C4-2B (cell line): ENCODE measurements at regions not wholly inside any gene's neighbourhood (a gene's known extent, or its start where the extent isn't known, plus 50 kb on each side); places are given as distances from the start of the nearest gene placed in this dataset.

Experiments
- H3K27ac ChIP-seq: fragments of 450-650 bp; 2 replicates; pipeline ENCODE4 v1.5.1; 2017
- CTCF ChIP-seq: fragments of 450-650 bp; conservative IDR thresholded peaks from 2 replicates; pipeline ENCODE4 v1.5.1; 2017; ENCODE audit warnings: mild to moderate bottlenecking
- ZFX ChIP-seq: fragments of 450-650 bp; IDR thresholded peaks from 2 replicates; pipeline ENCODE4 v1.6.1; 2017

- TF ChIP-seq CTCF (no peak), ZFX (no peak)
- H3K27ac ChIP-seq = no peak overlapping the region
These were observed 89.2 kb upstream of the COL5A2 start for GRCh38 chr2:189268763-189269162.

GRCh38 chr2:189273734-189274133 is 94.2 kb upstream of the COL5A2 start:
- TF ChIP-seq CTCF (no peak), ZFX (no peak)
- no peak overlapping the region for H3K27ac ChIP-seq

GRCh38 chr2:189274361-189274760 is 94.8 kb upstream of the COL5A2 start:
- H3K27ac ChIP-seq = no peak overlapping the region
- TF ChIP-seq ZFX (no peak), CTCF (no peak)

- H3K27ac ChIP-seq = no peak overlapping the region
- TF ChIP-seq ZFX (no peak), CTCF (no peak)
These were observed 96.7 kb upstream of the COL5A2 start for GRCh38 chr2:189276277-189276676.

GRCh38 chr2:189281201-189281600 is 101.6 kb upstream of the COL5A2 start:
- TF ChIP-seq CTCF (no peak), ZFX (no peak)
- H3K27ac ChIP-seq = no peak overlapping the region

GRCh38 chr2:189285349-189285748 is 105.8 kb upstream of the COL5A2 start:
- TF ChIP-seq CTCF (no peak), ZFX (no peak)
- H3K27ac ChIP-seq = no peak overlapping the region

- no peak overlapping the region for H3K27ac ChIP-seq
- TF ChIP-seq ZFX (no peak), CTCF (no peak)
These were observed 106.5 kb upstream of the COL5A2 start for GRCh38 chr2:189285962-189286645.
